VCaP (cell line): ENCODE measurements at regions not wholly inside any gene's neighbourhood (a gene's known extent, or its start where the extent isn't known, plus 50 kb on each side); places are given as distances from the start of the nearest gene placed in this dataset.

Experiments used
- H3K27ac ChIP-seq: fragments of 450-650 bp; 2 replicates; pipeline ENCODE4 v1.5.1; 2017
- TF ChIP-seq, protein P1 (sequence below): fragments of 450-650 bp; conservative IDR thresholded peaks from 2 replicates; pipeline ENCODE4 v1.5.1; 2017; ENCODE audit warnings: mild to moderate bottlenecking, moderate library complexity

DNA sequence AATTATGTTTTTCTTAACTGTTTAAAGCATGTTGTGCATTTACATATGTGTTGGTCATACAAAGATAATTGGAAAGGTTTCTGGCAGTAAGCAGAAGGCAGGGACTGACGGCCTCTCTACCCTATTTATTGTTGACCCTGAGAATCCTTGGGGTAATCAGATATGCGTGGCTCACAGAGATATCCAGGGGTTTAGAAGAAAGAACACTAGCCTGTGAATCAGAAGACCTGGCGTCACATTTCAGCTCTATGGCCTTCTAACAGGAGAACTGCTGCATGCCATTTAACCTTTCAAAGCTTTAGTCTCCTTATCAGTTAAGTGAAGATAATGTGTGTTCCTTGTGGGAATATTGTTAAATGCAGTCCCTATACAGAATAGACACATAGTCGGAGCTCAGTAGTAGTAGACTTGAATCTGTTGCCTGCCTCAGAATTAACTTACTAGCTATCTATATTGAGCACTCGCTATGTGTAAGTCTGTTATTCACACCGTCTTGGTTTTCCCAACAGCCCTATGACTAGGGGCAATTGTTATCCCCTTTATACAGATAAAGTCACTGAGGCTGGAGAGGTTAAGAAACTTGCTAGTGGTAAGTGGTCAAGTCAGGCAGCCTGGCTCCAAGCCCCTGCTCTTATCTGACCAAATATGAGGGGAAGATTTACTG, 129.6 kb upstream of the ANKRD1 start:
- TF ChIP-seq, protein P1, sequence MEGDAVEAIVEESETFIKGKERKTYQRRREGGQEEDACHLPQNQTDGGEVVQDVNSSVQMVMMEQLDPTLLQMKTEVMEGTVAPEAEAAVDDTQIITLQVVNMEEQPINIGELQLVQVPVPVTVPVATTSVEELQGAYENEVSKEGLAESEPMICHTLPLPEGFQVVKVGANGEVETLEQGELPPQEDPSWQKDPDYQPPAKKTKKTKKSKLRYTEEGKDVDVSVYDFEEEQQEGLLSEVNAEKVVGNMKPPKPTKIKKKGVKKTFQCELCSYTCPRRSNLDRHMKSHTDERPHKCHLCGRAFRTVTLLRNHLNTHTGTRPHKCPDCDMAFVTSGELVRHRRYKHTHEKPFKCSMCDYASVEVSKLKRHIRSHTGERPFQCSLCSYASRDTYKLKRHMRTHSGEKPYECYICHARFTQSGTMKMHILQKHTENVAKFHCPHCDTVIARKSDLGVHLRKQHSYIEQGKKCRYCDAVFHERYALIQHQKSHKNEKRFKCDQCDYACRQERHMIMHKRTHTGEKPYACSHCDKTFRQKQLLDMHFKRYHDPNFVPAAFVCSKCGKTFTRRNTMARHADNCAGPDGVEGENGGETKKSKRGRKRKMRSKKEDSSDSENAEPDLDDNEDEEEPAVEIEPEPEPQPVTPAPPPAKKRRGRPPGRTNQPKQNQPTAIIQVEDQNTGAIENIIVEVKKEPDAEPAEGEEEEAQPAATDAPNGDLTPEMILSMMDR, result no peak
- no peak overlapping the region for H3K27ac ChIP-seq

DNA sequence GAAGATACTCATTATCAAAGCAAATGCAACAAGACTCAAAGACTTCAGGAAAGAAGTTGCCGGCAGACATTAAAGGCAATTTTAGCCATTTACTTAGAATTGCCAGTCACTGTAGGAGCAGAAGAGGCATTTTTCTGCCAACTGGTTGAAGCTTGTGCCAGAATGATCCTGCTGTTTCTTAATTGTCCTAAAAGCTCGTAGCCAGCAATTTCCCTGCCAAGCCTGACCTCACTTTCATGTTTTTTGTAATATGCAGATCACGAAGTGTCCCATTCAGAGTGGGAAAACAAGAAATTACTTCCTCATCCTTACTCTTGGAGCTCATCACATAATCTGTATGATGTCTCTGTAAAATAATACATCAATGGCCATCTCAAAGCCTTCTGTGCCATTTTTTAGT, 130.9 kb upstream of the ANKRD1 start:
- TF ChIP-seq, protein P1, result no peak
- no peak overlapping the region for H3K27ac ChIP-seq

DNA sequence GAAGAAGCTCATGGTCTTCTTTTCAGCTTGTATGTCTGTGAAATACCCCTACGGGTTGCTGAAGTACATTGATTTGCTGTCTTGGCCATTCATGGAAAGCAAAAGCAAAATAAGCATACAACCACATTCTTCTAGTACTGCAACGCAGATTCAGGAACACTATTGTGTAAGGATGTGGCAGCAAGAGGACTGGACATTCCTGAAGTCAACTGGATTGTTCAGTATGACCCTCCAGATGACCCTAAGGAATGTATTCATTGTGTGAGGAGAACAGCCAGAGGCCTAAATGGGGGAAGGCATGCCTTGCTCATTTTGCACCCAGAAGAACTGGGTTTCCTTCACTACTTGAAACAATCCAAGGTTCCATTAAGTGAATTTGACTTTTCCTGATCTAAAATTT, 133.4 kb upstream of the ANKRD1 start:
- H3K27ac ChIP-seq, result no peak overlapping the region
- TF ChIP-seq, protein P1, result no peak

DNA sequence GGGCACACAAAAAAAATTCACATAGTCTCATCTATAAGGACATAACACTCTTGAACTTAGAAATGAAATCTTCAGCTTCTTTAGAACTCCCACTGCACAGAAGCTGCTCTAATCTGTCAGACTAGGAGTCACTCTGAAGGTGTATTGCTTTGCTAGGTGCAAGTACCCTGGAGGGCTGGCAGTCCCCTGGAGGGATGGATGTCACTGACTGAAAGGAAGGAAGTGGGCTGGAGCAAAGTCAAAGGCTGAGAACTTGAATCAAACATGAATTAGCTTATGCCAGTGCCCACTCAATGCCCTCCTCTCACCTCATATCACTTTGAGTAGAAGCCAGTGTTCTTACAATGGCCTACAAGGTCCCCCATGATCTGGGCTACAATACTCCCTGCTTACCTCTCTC, 140.3 kb upstream of the ANKRD1 start:
- TF ChIP-seq, protein P1, result no peak
- H3K27ac ChIP-seq, result no peak overlapping the region

DNA sequence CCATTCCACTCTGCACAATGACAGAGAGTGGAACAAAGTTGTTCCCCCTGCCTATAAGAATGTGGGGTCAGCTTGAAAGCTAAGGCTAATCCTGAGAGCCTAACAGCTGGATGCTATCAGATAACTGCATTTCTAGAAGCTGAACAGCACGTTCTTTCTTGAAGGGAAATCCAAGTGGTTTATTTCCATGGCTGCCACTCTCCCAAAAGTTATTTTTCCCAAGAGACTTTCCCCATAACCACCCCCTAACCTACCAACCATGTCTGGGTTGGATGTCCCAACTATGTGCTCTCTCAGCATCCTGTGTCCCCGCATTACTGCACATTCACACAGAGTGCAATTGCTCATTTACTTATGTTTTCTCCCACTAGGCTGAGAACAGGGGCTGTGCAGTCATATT, 140.7 kb upstream of the ANKRD1 start:
- TF ChIP-seq, protein P1, result no peak
- no peak overlapping the region for H3K27ac ChIP-seq

DNA sequence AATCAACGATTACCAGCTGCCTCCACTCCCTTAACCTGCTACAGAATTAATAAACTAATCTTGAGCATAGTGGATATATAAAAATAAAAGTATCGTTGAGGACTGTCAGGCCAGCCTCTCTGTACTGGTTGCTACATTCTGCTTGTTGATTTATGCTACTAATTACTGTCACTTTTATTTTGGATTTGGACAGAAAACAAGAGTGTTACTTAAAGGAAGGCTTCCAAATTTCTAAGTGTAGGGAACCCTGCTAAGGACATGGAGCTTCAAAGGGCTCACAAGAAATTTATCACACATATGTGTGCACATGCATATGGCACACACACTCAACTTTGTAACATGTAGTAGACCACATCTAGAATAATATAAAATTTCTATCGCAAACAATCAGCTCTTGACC, 141.2 kb upstream of the ANKRD1 start:
- no peak overlapping the region for H3K27ac ChIP-seq
- TF ChIP-seq, protein P1, result no peak

DNA sequence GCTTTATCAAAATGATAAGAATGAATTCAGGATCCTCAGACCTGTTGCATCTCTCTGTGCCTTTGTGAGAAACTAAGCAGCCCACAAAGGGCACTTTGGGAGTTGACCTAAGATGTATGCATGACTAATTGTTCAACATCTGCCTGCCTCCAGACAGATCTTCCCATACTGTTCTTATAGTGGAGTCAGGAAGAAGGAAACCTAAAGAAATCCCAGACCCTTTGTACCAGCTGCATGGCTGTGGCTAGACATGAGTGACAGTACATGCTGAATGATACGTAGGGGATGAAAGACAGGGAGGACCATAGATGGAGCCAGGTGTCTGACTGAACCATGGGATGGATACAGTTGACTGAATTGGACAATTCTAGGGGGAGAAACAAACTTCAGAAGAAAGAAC, 148.7 kb upstream of the PCGF5 start:
- TF ChIP-seq, protein P1, result no peak
- no peak overlapping the region for H3K27ac ChIP-seq
